ENCODE measurements at regions not wholly inside any gene's neighbourhood (a gene's known extent, or its start where the extent isn't known, plus 50 kb on each side); places are given as distances from the start of the nearest gene placed in this dataset.

GRCh38 chr4:152070854-152071253 lies 310.0 kb upstream of the GATB start:
- no peak for TF ChIP-seq CTCF (IDR thresholded peaks at IDR 0.05; ENCODE audit: low read length)
- TF ChIP-seq EZH2 (optimal IDR thresholded peaks at IDR 0.05; ENCODE audit: low read depth, low read length): no peak
